Endothelial cell of umbilical vein (primary cell): ENCODE measurements at regions not wholly inside any gene's neighbourhood (a gene's known extent, or its start where the extent isn't known, plus 50 kb on each side); places are given as distances from the start of the nearest gene placed in this dataset.

Experiments used
- MYC ChIP-seq: IDR thresholded peaks from one replicate; pipeline ENCODE4 v1.6.1; 2011; ENCODE audit warnings: mild to moderate bottlenecking, low read depth, low read length
- TF ChIP-seq, protein P1 (sequence below), 2 donors: IDR thresholded peaks; 1 replicate in 1 of 2; 2 replicates in 1 of 2; pipeline ENCODE4 v1.5.1; 2011; ENCODE audit warnings: low read length in 2 of 2, mild to moderate bottlenecking in 2 of 2, moderate library complexity in 2 of 2, control low read depth in 1 of 2, inconsistent platforms in 1 of 2, low read depth in 1 of 2; ENCODE audit not compliant: insufficient read depth in 1 of 2; ENCODE audit errors: extremely low read depth in 1 of 2

DNA sequence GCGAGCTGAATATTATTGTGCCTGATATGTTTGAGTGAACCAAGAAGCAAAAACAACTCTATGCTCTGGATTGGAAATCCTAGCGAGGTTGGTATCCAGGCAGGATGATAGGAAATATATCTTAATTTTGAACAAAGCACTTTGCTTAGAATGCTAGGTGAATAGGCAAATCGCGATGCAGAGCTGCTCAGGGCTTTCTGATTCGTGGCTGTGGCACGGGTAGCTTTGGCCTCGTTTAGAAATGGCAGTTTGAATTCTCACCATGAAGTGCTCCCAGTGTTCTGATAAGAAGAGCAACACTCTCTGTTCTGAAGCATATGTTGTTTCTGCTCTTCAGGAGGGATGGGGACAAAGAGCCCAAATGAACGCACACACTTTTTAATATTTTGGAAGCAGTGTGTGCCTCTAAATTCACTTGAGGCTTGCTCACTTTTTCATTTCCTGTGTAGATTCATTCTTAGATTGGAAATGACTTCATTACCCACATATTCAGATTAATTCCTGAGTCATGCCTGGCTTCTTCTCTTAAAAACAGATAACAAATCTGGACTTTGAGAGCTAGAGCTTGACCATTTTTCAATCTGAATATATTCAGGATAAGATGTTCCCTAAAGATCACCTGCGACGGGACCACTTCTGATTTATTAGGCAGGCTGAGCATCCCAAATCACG is 200.9 kb downstream of the RPAP3 start:
- TF ChIP-seq, protein P1, sequence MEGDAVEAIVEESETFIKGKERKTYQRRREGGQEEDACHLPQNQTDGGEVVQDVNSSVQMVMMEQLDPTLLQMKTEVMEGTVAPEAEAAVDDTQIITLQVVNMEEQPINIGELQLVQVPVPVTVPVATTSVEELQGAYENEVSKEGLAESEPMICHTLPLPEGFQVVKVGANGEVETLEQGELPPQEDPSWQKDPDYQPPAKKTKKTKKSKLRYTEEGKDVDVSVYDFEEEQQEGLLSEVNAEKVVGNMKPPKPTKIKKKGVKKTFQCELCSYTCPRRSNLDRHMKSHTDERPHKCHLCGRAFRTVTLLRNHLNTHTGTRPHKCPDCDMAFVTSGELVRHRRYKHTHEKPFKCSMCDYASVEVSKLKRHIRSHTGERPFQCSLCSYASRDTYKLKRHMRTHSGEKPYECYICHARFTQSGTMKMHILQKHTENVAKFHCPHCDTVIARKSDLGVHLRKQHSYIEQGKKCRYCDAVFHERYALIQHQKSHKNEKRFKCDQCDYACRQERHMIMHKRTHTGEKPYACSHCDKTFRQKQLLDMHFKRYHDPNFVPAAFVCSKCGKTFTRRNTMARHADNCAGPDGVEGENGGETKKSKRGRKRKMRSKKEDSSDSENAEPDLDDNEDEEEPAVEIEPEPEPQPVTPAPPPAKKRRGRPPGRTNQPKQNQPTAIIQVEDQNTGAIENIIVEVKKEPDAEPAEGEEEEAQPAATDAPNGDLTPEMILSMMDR (IDR thresholded peaks at IDR 0.05; ENCODE audit: extremely low read depth in 1 of 2, insufficient read depth in 1 of 2, low read depth in 1 of 2, low read length in 2 of 2) = no peak
- no peak for TF ChIP-seq MYC
